ENCODE measurements at regions not wholly inside any gene's neighbourhood (a gene's known extent, or its start where the extent isn't known, plus 50 kb on each side); places are given as distances from the start of the nearest gene placed in this dataset.
"Not testable (repeated sequence)": the region's sequence is repeated elsewhere in the genome, so short reads cannot be mapped to it uniquely, and the experiment has no call there.

DNA sequence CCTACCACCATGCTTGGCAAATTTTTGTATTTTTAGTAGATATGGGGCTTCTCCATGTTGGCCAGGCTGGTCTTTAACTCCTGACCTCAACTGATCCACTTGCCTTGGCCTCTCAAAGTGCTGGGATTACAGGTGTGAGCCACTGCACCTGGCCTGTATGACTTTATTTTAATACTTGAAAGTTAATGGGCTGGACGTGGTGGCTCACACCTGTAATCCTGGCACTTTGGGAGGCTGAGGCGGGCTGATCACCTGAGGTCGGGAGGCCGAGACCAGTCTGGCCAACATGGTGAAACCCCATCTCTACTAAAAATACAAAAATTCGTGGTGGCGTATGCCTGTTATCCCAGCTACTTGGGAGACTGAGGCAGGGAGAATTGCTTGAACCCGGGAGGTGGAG is 105.9 kb upstream of the TPTE start:
- H2BK120ac ChIP-seq (replicated peaks; ENCODE audit: low read depth, low read length); H3K79me2 ChIP-seq (ENCODE audit: control insufficient read depth in 1 of 2, insufficient read depth in 2 of 2, low read length in 2 of 2); H3K56ac ChIP-seq (replicated peaks; ENCODE audit: insufficient read length, low read depth, low read length); H3K36me3 ChIP-seq (ENCODE audit: control insufficient read depth in 2 of 4, insufficient read depth in 4 of 4, low read length in 3 of 4); H3K27ac ChIP-seq (ENCODE audit: low read depth, low read length); H4K8ac ChIP-seq (ENCODE audit: extremely low read depth, insufficient read depth, low read length); POLR2A ChIA-PET (ENCODE audit: partially characterized antibody); CTCF ChIA-PET (ENCODE audit: partially characterized antibody); H3K9ac ChIP-seq (replicated peaks in 1 of 4; ENCODE audit: extremely low read depth in 1 of 4, low read depth in 3 of 4, low read length in 3 of 4); H3K14ac ChIP-seq (ENCODE audit: insufficient read length); FAIRE-seq; H3K23me2 ChIP-seq (ENCODE audit: low read depth, low read length); H3K23ac ChIP-seq (ENCODE audit: insufficient read length); H3K4me2 ChIP-seq (ENCODE audit: insufficient read depth in 1 of 2, low read depth in 2 of 2, low read length in 2 of 2); H2AFZ ChIP-seq (ENCODE audit: low read length); H2BK12ac ChIP-seq (ENCODE audit: low read depth, low read length); DNase-seq (ENCODE audit: low read depth in 1 of 2, low spot score in 2 of 2); H3K4me1 ChIP-seq (replicated peaks in 1 of 4; ENCODE audit: control insufficient read depth in 3 of 4, insufficient read depth in 4 of 4, low read length in 3 of 4); H3K4ac ChIP-seq (replicated peaks; ENCODE audit: insufficient read length, low read depth, low read length); H3K4me3 ChIP-seq (ENCODE audit: extremely low read depth in 1 of 4, insufficient read depth in 2 of 4, low read depth in 3 of 4, low read length in 4 of 4); H4K5ac ChIP-seq (ENCODE audit: insufficient read length, low read depth, low read length); H3K18ac ChIP-seq (ENCODE audit: extremely low read depth, low read length); H2AK5ac ChIP-seq (ENCODE audit: low read depth, low read length); H2BK5ac ChIP-seq (ENCODE audit: low read depth, low read length); H2BK20ac ChIP-seq (ENCODE audit: low read length); H4K20me1 ChIP-seq (replicated peaks in 1 of 2; ENCODE audit: control insufficient read depth in 1 of 2, insufficient read depth in 2 of 2, low read length in 2 of 2); H4K91ac ChIP-seq (replicated peaks; ENCODE audit: insufficient read length, low read length); H3K79me1 ChIP-seq (ENCODE audit: low read depth, low read length); H3K27me3 ChIP-seq (replicated peaks in 1 of 4; ENCODE audit: control insufficient read depth in 3 of 4, extremely low read depth in 1 of 4, insufficient read depth in 3 of 4, low read length in 3 of 4); H2BK15ac ChIP-seq (ENCODE audit: low read length): not testable (repeated sequence)
- peaks cover 66 to 87% of the 10 kb centered on the region in 2 experiments for H3K9me3 ChIP-seq (ENCODE audit: insufficient read depth in 2 of 2, low read depth in 1 of 2, low read length in 1 of 2)
- WGBS, 2 experiments (ENCODE audit: extremely low coverage in 1 of 2, insufficient coverage in 1 of 2, insufficient read length in 1 of 2, insufficient replicate concordance in 2 of 2, low coverage in 1 of 2, low lambda C conversion rate in 2 of 2, missing lambda C conversion rate in 1 of 2), result 76% methylated on average over 7 of the region's 7 CpGs; no CpG with 5 or more reads in 1 of the 2 experiments

DNA sequence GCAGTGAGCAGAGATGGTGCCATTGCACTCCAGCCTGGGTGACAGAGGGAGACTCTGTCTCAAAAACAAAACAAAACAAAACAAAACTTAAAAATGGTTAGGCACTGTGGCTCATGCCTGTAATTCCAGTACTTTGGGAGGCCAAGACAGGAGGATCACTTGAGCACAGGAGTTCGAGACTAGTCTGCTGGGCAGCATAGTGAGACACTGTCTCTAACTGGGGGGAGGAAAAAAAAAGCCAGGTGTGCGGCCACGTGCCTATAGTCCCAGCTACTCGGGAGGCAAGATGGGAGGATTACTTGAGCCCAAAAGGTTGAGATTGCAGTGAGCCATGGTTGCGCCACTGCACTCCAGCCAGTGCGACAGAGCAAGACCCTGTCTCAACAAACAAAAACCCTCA is 105.5 kb upstream of the TPTE start:
- H4K91ac ChIP-seq (replicated peaks; ENCODE audit: insufficient read length, low read length); H2BK5ac ChIP-seq (ENCODE audit: low read depth, low read length); H3K79me1 ChIP-seq (ENCODE audit: low read depth, low read length); DNase-seq (ENCODE audit: low read depth in 1 of 2, low spot score in 2 of 2); H2BK15ac ChIP-seq (ENCODE audit: low read length); H3K79me2 ChIP-seq (ENCODE audit: control insufficient read depth in 1 of 2, insufficient read depth in 2 of 2, low read length in 2 of 2); CTCF ChIA-PET (ENCODE audit: partially characterized antibody); H3K36me3 ChIP-seq (ENCODE audit: control insufficient read depth in 2 of 4, insufficient read depth in 4 of 4, low read length in 3 of 4); H3K23ac ChIP-seq (ENCODE audit: insufficient read length); H2AK5ac ChIP-seq (ENCODE audit: low read depth, low read length); H3K56ac ChIP-seq (replicated peaks; ENCODE audit: insufficient read length, low read depth, low read length); H3K4ac ChIP-seq (replicated peaks; ENCODE audit: insufficient read length, low read depth, low read length); H3K4me1 ChIP-seq (replicated peaks in 1 of 4; ENCODE audit: control insufficient read depth in 3 of 4, insufficient read depth in 4 of 4, low read length in 3 of 4); H3K18ac ChIP-seq (ENCODE audit: extremely low read depth, low read length); H4K8ac ChIP-seq (ENCODE audit: extremely low read depth, insufficient read depth, low read length); FAIRE-seq; H3K23me2 ChIP-seq (ENCODE audit: low read depth, low read length); H3K27me3 ChIP-seq (replicated peaks in 1 of 4; ENCODE audit: control insufficient read depth in 3 of 4, extremely low read depth in 1 of 4, insufficient read depth in 3 of 4, low read length in 3 of 4); H2BK20ac ChIP-seq (ENCODE audit: low read length); H3K4me2 ChIP-seq (ENCODE audit: insufficient read depth in 1 of 2, low read depth in 2 of 2, low read length in 2 of 2); H2AFZ ChIP-seq (ENCODE audit: low read length); H3K9ac ChIP-seq (replicated peaks in 1 of 4; ENCODE audit: extremely low read depth in 1 of 4, low read depth in 3 of 4, low read length in 3 of 4); POLR2A ChIA-PET (ENCODE audit: partially characterized antibody); H4K5ac ChIP-seq (ENCODE audit: insufficient read length, low read depth, low read length); H2BK12ac ChIP-seq (ENCODE audit: low read depth, low read length); H4K20me1 ChIP-seq (replicated peaks in 1 of 2; ENCODE audit: control insufficient read depth in 1 of 2, insufficient read depth in 2 of 2, low read length in 2 of 2); H3K27ac ChIP-seq (ENCODE audit: low read depth, low read length); H3K4me3 ChIP-seq (ENCODE audit: extremely low read depth in 1 of 4, insufficient read depth in 2 of 4, low read depth in 3 of 4, low read length in 4 of 4); H3K14ac ChIP-seq (ENCODE audit: insufficient read length); H2BK120ac ChIP-seq (replicated peaks; ENCODE audit: low read depth, low read length): not testable (repeated sequence)
- 62% methylated on average over 6 of the region's 6 CpGs; no CpG with 5 or more reads in 1 of the 2 experiments for WGBS, 2 experiments (ENCODE audit: extremely low coverage in 1 of 2, insufficient coverage in 1 of 2, insufficient read length in 1 of 2, insufficient replicate concordance in 2 of 2, low coverage in 1 of 2, low lambda C conversion rate in 2 of 2, missing lambda C conversion rate in 1 of 2)
- peaks cover 68 to 88% of the 10 kb centered on the region in 2 experiments for H3K9me3 ChIP-seq (ENCODE audit: insufficient read depth in 2 of 2, low read depth in 1 of 2, low read length in 1 of 2)

Data from H1 (cell line).